ENCODE measurements at regions not wholly inside any gene's neighbourhood (a gene's known extent, or its start where the extent isn't known, plus 50 kb on each side); places are given as distances from the start of the nearest gene placed in this dataset.

DNA sequence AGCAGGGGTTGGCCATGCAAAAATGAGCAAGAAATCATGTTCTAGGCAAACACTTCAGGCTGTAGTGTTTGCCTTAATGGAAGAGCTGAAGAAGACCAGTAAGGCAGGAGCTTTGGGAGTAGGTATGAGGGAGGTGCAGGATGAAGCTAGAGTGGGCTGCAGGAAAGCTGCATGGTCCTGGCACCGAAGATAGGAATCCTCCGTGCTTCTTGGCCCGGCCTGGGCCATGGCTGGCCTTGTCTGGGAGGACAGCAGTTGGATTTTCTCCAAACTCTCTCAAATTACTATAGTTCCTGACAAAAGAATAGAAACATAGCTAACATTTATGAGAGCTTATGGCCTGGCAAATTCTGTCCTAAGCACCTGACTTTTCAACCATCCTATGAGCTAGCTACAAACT, 116.5 kb downstream of the UCHL1 start:
- TF ChIP-seq, protein P1, sequence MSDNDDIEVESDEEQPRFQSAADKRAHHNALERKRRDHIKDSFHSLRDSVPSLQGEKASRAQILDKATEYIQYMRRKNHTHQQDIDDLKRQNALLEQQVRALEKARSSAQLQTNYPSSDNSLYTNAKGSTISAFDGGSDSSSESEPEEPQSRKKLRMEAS (IDR thresholded peaks at IDR 0.05) = no peak
- TF ChIP-seq CREB1 (IDR thresholded peaks at IDR 0.05; ENCODE audit: low read depth) = no peak
- TF ChIP-seq EP300 (IDR thresholded peaks at IDR 0.05; ENCODE audit: borderline replicate concordance) = no peak
- TF ChIP-seq CEBPB (IDR thresholded peaks at IDR 0.05) = no peak
- TF ChIP-seq, protein P2, sequence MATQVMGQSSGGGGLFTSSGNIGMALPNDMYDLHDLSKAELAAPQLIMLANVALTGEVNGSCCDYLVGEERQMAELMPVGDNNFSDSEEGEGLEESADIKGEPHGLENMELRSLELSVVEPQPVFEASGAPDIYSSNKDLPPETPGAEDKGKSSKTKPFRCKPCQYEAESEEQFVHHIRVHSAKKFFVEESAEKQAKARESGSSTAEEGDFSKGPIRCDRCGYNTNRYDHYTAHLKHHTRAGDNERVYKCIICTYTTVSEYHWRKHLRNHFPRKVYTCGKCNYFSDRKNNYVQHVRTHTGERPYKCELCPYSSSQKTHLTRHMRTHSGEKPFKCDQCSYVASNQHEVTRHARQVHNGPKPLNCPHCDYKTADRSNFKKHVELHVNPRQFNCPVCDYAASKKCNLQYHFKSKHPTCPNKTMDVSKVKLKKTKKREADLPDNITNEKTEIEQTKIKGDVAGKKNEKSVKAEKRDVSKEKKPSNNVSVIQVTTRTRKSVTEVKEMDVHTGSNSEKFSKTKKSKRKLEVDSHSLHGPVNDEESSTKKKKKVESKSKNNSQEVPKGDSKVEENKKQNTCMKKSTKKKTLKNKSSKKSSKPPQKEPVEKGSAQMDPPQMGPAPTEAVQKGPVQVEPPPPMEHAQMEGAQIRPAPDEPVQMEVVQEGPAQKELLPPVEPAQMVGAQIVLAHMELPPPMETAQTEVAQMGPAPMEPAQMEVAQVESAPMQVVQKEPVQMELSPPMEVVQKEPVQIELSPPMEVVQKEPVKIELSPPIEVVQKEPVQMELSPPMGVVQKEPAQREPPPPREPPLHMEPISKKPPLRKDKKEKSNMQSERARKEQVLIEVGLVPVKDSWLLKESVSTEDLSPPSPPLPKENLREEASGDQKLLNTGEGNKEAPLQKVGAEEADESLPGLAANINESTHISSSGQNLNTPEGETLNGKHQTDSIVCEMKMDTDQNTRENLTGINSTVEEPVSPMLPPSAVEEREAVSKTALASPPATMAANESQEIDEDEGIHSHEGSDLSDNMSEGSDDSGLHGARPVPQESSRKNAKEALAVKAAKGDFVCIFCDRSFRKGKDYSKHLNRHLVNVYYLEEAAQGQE (IDR thresholded peaks at IDR 0.05; ENCODE audit: low read depth) = no peak
- no peak for TF ChIP-seq RAD21 (IDR thresholded peaks at IDR 0.05; ENCODE audit: low read depth)
